G401.6 (cell line): ENCODE measurements at regions not wholly inside any gene's neighbourhood (a gene's known extent, or its start where the extent isn't known, plus 50 kb on each side); places are given as distances from the start of the nearest gene placed in this dataset.
"Not testable (repeated sequence)": the region's sequence is repeated elsewhere in the genome, so short reads cannot be mapped to it uniquely, and the experiment has no call there.

Source experiments
- FAIRE-seq: peaks from 2 replicates; lab custom pipeline; 2012; peaks lifted over from hg19 to GRCh38; lab: Jason Lieb, UNC

DNA sequence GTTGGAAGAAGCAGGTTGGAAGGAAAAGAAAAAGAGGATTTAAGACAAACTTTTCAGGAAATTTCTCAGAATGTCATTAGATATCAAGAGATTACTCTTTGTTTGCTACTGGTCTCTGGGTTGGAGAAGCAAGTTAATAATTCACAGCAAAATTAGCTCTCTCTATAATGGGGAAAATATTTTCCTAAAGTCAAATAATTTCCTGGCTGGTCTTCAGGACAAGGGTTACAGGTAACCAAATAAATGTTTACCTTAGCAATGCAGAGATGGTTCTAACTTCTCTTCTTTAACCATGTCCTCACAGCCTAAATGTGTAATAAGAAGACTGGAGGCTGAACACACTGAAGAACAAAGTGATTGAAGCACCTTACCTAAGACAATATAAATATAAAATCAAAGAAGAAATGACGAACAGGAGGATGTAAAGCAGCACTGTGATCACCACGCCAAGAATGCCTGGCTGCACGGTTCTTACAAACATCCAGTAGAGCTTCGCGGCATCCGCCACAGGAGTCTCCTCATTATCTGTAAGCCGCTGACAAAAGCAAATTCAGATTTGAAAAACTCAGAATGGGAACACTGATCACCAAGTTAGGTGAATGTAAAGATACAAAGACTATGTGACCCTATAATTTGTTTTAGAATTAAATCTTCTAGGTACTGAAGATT lies 717.5 kb downstream of the TFAP2A start:
- no peak for FAIRE-seq

DNA sequence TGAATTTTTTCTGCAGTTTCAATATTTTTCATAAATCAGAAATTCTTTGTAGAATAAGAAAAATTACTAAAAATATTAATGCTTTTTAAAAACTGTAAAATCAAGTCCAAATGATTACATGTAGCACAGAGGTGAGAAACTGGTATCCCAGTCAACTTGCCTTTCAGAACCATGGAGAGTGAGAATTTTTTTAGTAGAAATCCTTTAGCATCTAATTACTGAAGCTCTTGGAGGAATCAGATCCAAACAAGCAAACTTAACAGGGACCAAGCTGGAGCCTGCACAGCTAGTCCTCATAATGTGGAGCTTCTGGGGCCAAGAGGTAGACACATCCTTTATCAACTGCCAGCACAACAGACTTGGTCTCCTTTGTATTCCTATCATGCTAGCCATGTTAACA lies 724.5 kb downstream of the TFAP2A start:
- FAIRE-seq: no peak

GRCh38 chr6:9680727-9681126 lies 734.1 kb downstream of the TFAP2A start:
- FAIRE-seq: not testable (repeated sequence)

GRCh38 chr6:9675122-9675521 lies 739.8 kb downstream of the TFAP2A start:
- FAIRE-seq: no peak

DNA sequence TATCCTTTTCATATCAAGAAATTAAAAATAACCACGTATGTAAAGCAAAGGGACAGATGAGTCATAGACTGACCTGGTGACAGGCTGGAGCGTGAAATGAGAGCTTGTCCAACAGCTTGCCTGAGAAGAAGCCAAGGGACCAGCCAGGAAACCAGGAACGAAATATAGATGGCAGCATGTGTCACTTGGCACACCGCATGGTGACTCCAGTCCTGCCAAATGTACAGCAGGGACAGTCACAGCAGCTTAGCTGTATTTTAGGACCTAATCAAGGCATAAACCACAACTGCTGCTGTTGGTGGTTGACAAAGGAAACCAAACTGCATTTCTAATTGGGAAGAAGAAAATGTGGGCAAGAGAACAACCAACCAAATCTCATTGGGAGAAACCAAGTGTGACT lies 755.0 kb downstream of the TFAP2A start:
- FAIRE-seq: no peak

- no peak for FAIRE-seq
Measured at GRCh38 chr6:9657994-9658393, 756.9 kb downstream of the TFAP2A start.

DNA sequence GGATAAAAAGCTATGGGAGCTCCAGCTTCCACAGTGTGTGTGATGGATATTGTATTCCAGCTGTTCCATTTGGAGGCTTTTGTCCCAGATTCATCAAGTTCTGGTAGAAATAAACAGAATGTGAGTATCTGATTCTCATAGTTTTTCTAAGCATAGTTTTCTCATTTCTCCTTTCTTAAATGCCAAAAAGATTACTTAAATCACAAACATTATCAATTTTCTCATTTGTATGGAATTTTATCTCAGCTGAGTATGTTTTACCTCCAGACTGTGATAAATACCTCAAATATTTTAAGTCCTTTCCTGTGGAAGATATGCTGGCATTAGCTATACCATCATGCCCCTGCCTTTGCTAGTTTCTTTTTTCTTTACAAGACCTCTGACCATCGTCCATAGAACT lies 767.3 kb downstream of the TFAP2A start:
- no peak for FAIRE-seq

GRCh38 chr6:9647071-9647445 lies 767.8 kb downstream of the TFAP2A start:
- FAIRE-seq: no peak

DNA sequence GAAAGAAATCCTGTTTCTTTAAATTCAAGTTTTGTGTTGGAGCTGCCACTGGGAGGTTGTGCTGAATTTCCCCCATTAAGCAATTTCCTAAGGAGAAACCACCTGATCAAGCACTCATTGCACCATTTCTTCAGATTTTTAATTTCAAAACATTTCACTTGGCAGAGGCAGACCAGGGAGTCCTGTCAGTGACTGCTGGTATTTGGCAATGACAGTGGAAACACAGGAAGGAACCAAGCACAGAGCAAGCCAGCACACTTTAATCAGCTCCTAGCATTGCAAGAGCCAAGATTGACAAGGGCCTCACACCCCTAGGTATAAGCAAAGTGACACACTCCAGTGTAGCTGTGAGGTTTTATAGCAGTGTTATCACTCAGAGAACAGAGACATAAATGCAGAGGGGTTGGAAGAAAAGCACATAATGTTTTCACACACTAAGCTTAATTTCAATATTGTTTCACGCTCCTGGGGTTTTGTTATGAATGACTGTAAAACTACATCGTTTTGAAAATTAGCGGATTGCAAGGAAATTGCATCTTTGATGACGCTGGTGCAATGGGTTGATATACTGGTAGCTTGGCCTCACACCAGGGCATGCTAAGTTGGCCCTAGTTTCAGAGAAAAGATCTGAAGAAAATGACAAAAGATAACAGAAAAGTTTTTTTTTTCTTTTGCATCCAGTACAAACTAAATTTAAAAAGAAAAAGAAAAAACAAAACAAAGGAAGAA lies 768.4 kb downstream of the TFAP2A start:
- no peak for FAIRE-seq

- FAIRE-seq: no peak
Measured at GRCh38 chr6:9638861-9639260, 776.0 kb downstream of the TFAP2A start.

DNA sequence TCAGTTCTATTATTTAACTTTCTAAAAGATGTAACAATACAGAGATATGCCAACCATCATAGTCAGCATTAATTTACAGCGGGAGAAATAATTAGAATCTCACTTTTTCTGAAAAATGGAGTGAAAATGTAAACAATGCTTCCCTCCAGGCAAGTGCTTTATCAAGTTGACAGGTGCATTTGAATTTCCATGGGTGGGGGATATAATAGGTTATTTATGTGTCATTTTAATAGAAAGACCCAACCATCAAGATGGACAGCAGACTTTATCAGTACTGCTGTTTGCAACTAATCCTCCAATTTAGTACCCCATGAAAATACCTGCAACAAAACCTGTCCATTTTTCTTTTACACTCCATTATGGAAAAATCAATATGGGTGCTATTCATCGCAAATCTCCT lies 780.1 kb downstream of the TFAP2A start:
- no peak for FAIRE-seq

GRCh38 chr6:9632026-9632425 lies 782.8 kb downstream of the TFAP2A start:
- no peak for FAIRE-seq

- no peak for FAIRE-seq
Measured at GRCh38 chr6:9628819-9629218, 786.1 kb downstream of the TFAP2A start.

- FAIRE-seq: no peak
Measured at GRCh38 chr6:9627916-9628315, 787.0 kb downstream of the TFAP2A start.

DNA sequence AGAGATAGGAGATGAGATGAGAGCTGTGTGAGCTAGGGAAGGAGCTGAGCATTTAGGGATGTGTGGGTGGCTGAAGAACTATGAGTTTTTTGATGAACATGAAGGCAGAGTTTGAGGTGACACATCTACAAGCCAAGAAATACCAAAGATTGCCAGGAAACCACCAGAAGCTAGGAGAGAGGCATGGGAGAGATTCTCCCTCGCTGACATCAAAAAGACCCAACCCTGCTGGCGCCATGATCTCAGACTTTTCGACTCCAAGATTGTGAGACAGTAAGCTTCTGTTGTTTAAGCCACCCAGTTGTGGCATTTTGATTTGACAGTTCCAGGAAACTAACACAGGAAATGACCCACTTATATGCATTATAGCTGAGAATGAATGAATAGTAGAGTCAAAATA lies 790.9 kb downstream of the TFAP2A start:
- no peak for FAIRE-seq

DNA sequence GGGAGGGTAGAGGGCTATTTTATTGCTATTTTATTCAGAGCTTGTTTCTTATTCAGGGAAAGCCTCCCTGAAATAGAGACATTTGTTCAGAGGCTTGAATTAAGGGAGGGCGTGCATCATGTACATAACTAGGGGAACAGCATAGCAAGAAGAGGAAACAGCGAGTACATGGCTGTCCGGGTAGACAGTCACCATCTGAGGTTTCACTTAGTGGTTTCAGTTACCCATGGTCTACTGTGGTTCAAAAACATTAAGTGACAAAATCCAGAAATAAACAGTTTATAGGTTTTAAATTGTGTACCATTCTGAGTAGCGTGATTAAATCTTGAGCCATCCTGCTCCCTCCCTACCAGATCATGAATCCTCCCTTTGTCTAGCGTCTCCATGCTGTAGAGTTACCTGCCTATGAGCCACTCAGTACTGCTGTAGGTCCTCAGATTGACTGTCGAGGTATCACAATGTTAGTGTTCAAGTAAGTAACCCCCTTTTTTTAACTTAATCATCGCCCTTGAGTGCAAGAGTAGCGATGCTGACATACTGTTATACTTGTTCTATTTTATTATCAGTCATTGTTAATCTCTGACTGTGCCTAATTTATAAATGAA lies 791.5 kb downstream of the TFAP2A start:
- FAIRE-seq: no peak

DNA sequence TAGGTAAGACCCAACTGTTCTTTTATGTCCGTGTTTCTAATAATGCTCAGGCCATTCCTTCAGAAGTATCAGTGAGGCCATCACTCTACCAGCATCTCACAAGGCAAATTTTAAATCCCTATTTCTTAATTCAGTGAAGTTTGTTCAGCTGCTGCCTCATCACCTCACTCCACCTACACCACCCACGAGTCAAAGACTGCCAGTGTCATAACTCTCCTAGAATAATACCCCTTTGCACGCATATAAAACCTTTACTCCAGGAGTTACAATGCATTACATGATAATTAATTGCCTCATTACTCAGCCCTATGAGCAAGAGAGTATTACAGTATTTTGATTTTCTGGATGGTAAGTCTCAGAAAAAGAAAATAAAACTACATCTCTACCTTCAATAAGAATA lies 793.6 kb downstream of the TFAP2A start:
- FAIRE-seq: no peak

DNA sequence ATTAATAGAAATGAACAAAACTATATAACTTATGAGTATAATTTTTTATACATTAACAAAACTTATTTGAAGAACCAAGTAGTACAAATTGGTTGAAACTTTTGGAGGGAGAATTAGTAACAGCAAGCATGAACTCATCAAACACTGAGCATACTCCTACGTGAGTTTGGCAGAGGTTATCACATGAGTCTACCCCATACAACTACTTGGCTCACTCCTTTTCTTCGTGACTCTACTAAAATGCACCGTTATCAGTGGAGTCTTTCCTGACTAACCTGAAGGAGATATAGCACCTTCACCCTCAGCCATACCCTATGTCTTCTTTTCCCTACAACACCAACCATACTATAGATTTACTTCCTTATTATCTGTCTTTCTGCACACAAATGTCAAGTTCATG lies 794.2 kb downstream of the TFAP2A start:
- no peak for FAIRE-seq

DNA sequence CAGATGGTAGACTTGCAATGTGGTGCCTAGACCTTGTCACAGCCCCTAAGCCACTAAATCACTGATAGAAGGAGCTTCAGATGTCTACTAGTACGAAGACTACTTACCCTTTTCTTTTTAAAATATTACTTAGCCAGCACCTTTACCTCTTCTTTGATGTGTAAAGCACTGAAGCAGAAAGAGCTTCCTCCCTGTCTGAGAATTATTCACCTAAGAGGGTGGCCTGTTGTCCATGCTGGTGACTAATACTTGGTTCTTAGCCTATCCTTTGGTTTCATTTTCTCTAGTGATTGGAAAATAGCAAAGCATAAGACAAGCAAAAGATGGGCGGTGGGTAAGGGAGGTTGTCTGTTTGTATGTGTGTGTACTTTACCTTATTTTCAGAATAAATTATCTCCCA lies 794.6 kb downstream of the TFAP2A start:
- no peak for FAIRE-seq

GRCh38 chr6:9614778-9615177 lies 800.1 kb downstream of the TFAP2A start:
- FAIRE-seq: no peak

GRCh38 chr6:9612489-9612888 lies 802.4 kb downstream of the TFAP2A start:
- no peak for FAIRE-seq

- no peak for FAIRE-seq
Measured at GRCh38 chr6:9610620-9611415, 804.1 kb downstream of the TFAP2A start.
